ENCODE measurements at regions not wholly inside any gene's neighbourhood (a gene's known extent, or its start where the extent isn't known, plus 50 kb on each side); places are given as distances from the start of the nearest gene placed in this dataset.

- intact Hi-C loops (cut with DNase I): no loop called here
Measured at GRCh38 chr3:104648823-104649222, 717.9 kb upstream of the ALCAM start.

GRCh38 chr3:104669083-104669482 lies 697.6 kb upstream of the ALCAM start:
- no peaks in the 10 kb centered on the region for H3K4me1 ChIP-seq (ENCODE audit: control insufficient read depth, insufficient read depth, low read length)
- H3K27me3 ChIP-seq (ENCODE audit: control insufficient read depth, insufficient read depth): no peaks in the 10 kb centered on the region
- no peak overlapping the region for H3K4me3 ChIP-seq (ENCODE audit: low read length)
- H3K27ac ChIP-seq (ENCODE audit: low read length): no peak overlapping the region
- intact Hi-C loops (cut with DNase I): no loop called here
- DNase-seq (no peak), ATAC-seq (no peak)
- 88% methylated on average over 5 of the region's 5 CpGs for WGBS
- H3K9me3 ChIP-seq (ENCODE audit: control insufficient read depth, low read length): no peaks in the 10 kb centered on the region

More at GRCh38 chr3:104648823-104649222, 717.9 kb upstream of the ALCAM start:
- 86% methylated on average over 1 of the region's 1 CpG for WGBS
- Histone ChIP-seq H3K4me1 (ENCODE audit: control insufficient read depth, insufficient read depth, low read length) (no peaks in the 10 kb centered on the region), H3K27me3 (ENCODE audit: control insufficient read depth, insufficient read depth) (no peaks in the 10 kb centered on the region), H3K9me3 (ENCODE audit: control insufficient read depth, low read length) (no peaks in the 10 kb centered on the region), H3K4me3 (ENCODE audit: low read length) (no peak overlapping the region), H3K27ac (ENCODE audit: low read length) (no peak overlapping the region)
- DNase-seq (no peak), ATAC-seq (no peak)

GRCh38 chr3:104672331-104672730 lies 694.4 kb upstream of the ALCAM start:
- WGBS: 52% methylated on average over 5 of the region's 5 CpGs
- intact Hi-C loops (cut with DNase I): no loop called here
- Histone ChIP-seq H3K4me1 (ENCODE audit: control insufficient read depth, insufficient read depth, low read length) (no peaks in the 10 kb centered on the region), H3K27ac (ENCODE audit: low read length) (no peak overlapping the region), H3K4me3 (ENCODE audit: low read length) (no peak overlapping the region), H3K27me3 (ENCODE audit: control insufficient read depth, insufficient read depth) (no peaks in the 10 kb centered on the region), H3K9me3 (ENCODE audit: control insufficient read depth, low read length) (no peaks in the 10 kb centered on the region)
- DNase-seq (no peak), ATAC-seq (no peak)

GRCh38 chr3:104673981-104674380 lies 692.7 kb upstream of the ALCAM start:
- Histone ChIP-seq H3K27me3 (ENCODE audit: control insufficient read depth, insufficient read depth) (no peaks in the 10 kb centered on the region), H3K9me3 (ENCODE audit: control insufficient read depth, low read length) (no peaks in the 10 kb centered on the region), H3K4me1 (ENCODE audit: control insufficient read depth, insufficient read depth, low read length) (no peaks in the 10 kb centered on the region), H3K4me3 (ENCODE audit: low read length) (no peak overlapping the region), H3K27ac (ENCODE audit: low read length) (no peak overlapping the region)
- WGBS: 30% methylated on average over 2 of the region's 2 CpGs
- ATAC-seq (no peak), DNase-seq (no peak)
- intact Hi-C loops (cut with DNase I): no loop called here

- DNase-seq (no peak), ATAC-seq (no peak)
- WGBS: 71% methylated on average over 3 of the region's 3 CpGs
- Histone ChIP-seq H3K4me1 (ENCODE audit: control insufficient read depth, insufficient read depth, low read length) (no peaks in the 10 kb centered on the region), H3K4me3 (ENCODE audit: low read length) (no peak overlapping the region), H3K27ac (ENCODE audit: low read length) (no peak overlapping the region), H3K9me3 (ENCODE audit: control insufficient read depth, low read length) (no peaks in the 10 kb centered on the region), H3K27me3 (ENCODE audit: control insufficient read depth, insufficient read depth) (no peaks in the 10 kb centered on the region)
- intact Hi-C loops (cut with DNase I): no loop called here
Measured at GRCh38 chr3:104676241-104676640, 690.5 kb upstream of the ALCAM start.

- Histone ChIP-seq H3K4me1 (ENCODE audit: control insufficient read depth, insufficient read depth, low read length) (no peaks in the 10 kb centered on the region), H3K27me3 (ENCODE audit: control insufficient read depth, insufficient read depth) (no peaks in the 10 kb centered on the region), H3K9me3 (ENCODE audit: control insufficient read depth, low read length) (no peaks in the 10 kb centered on the region), H3K27ac (ENCODE audit: low read length) (no peak overlapping the region), H3K4me3 (ENCODE audit: low read length) (no peak overlapping the region)
- WGBS: 95% methylated on average over 4 of the region's 4 CpGs
- no peak for ATAC-seq
- DNase-seq: no peak
- intact Hi-C loops (cut with DNase I): no loop called here
Measured at GRCh38 chr3:104677932-104678331, 688.8 kb upstream of the ALCAM start.

- no peak for DNase-seq
- intact Hi-C loops (cut with DNase I): no loop called here
- Histone ChIP-seq H3K27me3 (ENCODE audit: control insufficient read depth, insufficient read depth) (no peaks in the 10 kb centered on the region), H3K4me3 (ENCODE audit: low read length) (no peak overlapping the region), H3K4me1 (ENCODE audit: control insufficient read depth, insufficient read depth, low read length) (no peaks in the 10 kb centered on the region), H3K9me3 (ENCODE audit: control insufficient read depth, low read length) (no peaks in the 10 kb centered on the region), H3K27ac (ENCODE audit: low read length) (no peak overlapping the region)
- ATAC-seq: no peak
Measured at GRCh38 chr3:104685492-104685891, 681.2 kb upstream of the ALCAM start.

GRCh38 chr3:104687362-104687761 lies 679.3 kb upstream of the ALCAM start:
- DNase-seq: no peak
- Histone ChIP-seq H3K4me1 (ENCODE audit: control insufficient read depth, insufficient read depth, low read length) (no peaks in the 10 kb centered on the region), H3K27ac (ENCODE audit: low read length) (no peak overlapping the region), H3K9me3 (ENCODE audit: control insufficient read depth, low read length) (no peaks in the 10 kb centered on the region), H3K27me3 (ENCODE audit: control insufficient read depth, insufficient read depth) (no peaks in the 10 kb centered on the region), H3K4me3 (ENCODE audit: low read length) (no peak overlapping the region)
- no peak for ATAC-seq
- 93% methylated on average over 11 of the region's 11 CpGs for WGBS
- intact Hi-C loops (cut with DNase I): no loop called here

- Histone ChIP-seq H3K27ac (ENCODE audit: low read length) (no peak overlapping the region), H3K4me3 (ENCODE audit: low read length) (no peak overlapping the region), H3K27me3 (ENCODE audit: control insufficient read depth, insufficient read depth) (no peaks in the 10 kb centered on the region), H3K4me1 (ENCODE audit: control insufficient read depth, insufficient read depth, low read length) (no peaks in the 10 kb centered on the region), H3K9me3 (ENCODE audit: control insufficient read depth, low read length) (no peaks in the 10 kb centered on the region)
- DNase-seq: no peak
- intact Hi-C loops (cut with DNase I): no loop called here
- WGBS: 60% methylated on average over 8 of the region's 8 CpGs
- no peak for ATAC-seq
Measured at GRCh38 chr3:104696470-104696869, 670.2 kb upstream of the ALCAM start.

GRCh38 chr3:104711406-104711805 lies 655.3 kb upstream of the ALCAM start:
- Histone ChIP-seq H3K4me3 (ENCODE audit: low read length) (no peak overlapping the region), H3K4me1 (ENCODE audit: control insufficient read depth, insufficient read depth, low read length) (no peaks in the 10 kb centered on the region), H3K27ac (ENCODE audit: low read length) (no peak overlapping the region), H3K27me3 (ENCODE audit: control insufficient read depth, insufficient read depth) (no peaks in the 10 kb centered on the region), H3K9me3 (ENCODE audit: control insufficient read depth, low read length) (no peaks in the 10 kb centered on the region)
- ATAC-seq (no peak), DNase-seq (no peak)
- 74% methylated on average over 6 of the region's 6 CpGs for WGBS
- intact Hi-C loops (cut with DNase I): no loop called here

GRCh38 chr3:104715972-104716371 lies 650.7 kb upstream of the ALCAM start:
- intact Hi-C loops (cut with DNase I): no loop called here
- H3K27ac ChIP-seq (ENCODE audit: low read length): no peak overlapping the region
- H3K4me3 ChIP-seq (ENCODE audit: low read length): no peak overlapping the region
- no peaks in the 10 kb centered on the region for H3K27me3 ChIP-seq (ENCODE audit: control insufficient read depth, insufficient read depth)
- WGBS: 79% methylated on average over 1 of the region's 1 CpG
- H3K9me3 ChIP-seq (ENCODE audit: control insufficient read depth, low read length): no peaks in the 10 kb centered on the region
- no peaks in the 10 kb centered on the region for H3K4me1 ChIP-seq (ENCODE audit: control insufficient read depth, insufficient read depth, low read length)
- DNase-seq (no peak), ATAC-seq (no peak)

GRCh38 chr3:104717828-104718196 lies 648.9 kb upstream of the ALCAM start:
- DNase-seq (no peak), ATAC-seq (no peak)
- intact Hi-C loops (cut with DNase I): no loop called here
- WGBS: 55% methylated on average over 3 of the region's 3 CpGs
- H3K4me1 ChIP-seq (ENCODE audit: control insufficient read depth, insufficient read depth, low read length): no peaks in the 10 kb centered on the region
- H3K27ac ChIP-seq (ENCODE audit: low read length): no peak overlapping the region
- H3K9me3 ChIP-seq (ENCODE audit: control insufficient read depth, low read length): no peaks in the 10 kb centered on the region
- H3K4me3 ChIP-seq (ENCODE audit: low read length): no peak overlapping the region
- H3K27me3 ChIP-seq (ENCODE audit: control insufficient read depth, insufficient read depth): no peaks in the 10 kb centered on the region
